K562 (cell line): ENCODE measurements at regions not wholly inside any gene's neighbourhood (a gene's known extent, or its start where the extent isn't known, plus 50 kb on each side); places are given as distances from the start of the nearest gene placed in this dataset.

Source experiments
- ATF4 ChIP-seq: fragments of 450-650 bp; formaldehyde crosslinking; IDR thresholded peaks from 2 replicates; pipeline ENCODE4 v1.4.0; 2022; ENCODE audit warnings: mild to moderate bottlenecking, moderate library complexity
- BRCA1 ChIP-seq, 2 experiments: fragments of 450-650 bp in 1 of 2; sonication (generic) in 1 of 2; formaldehyde crosslinking in 1 of 2; IDR thresholded peaks; 2 replicates each; pipeline versions ENCODE4 v1.5.0 to v1.6.1; 2017 to 2020; ENCODE audit warnings: mild to moderate bottlenecking in 1 of 2, missing genetic modification reagents in 1 of 2
- CBX1 ChIP-seq: sonication (generic); IDR thresholded peaks from 2 replicates; pipeline ENCODE4 v1.6.1; 2016; ENCODE audit warnings: antibody characterized with exemption, low read depth, mild to moderate bottlenecking
- CEBPB ChIP-seq: fragments of 450-650 bp; IDR thresholded peaks from 2 replicates; pipeline ENCODE4 v1.6.1; 2016; ENCODE audit warnings: missing genetic modification characterization, missing compliant biosample characterization
- CHCHD3 ChIP-seq: fragments of 250-450 bp; sonication (Bioruptor Pico); IDR thresholded peaks from 2 replicates; pipeline ENCODE4 v2.1.2; 2022; ENCODE audit warnings: mild to moderate bottlenecking
- CTCF ChIP-seq, 3 experiments: IDR thresholded peaks in 2 of 3; conservative IDR thresholded peaks in 1 of 3; 2 replicates each; pipeline ENCODE4 v1.5.1; 2011 to 2012; ENCODE audit warnings: low read length in 3 of 3, mild to moderate bottlenecking in 3 of 3, control low read depth in 2 of 3, improper control_type of control experiment in 1 of 3, inconsistent platforms in 1 of 3, low read depth in 1 of 3, mixed read lengths in 1 of 3, moderate library complexity in 1 of 3; ENCODE audit not compliant: insufficient read depth in 2 of 3
- ESRRA ChIP-seq: fragments of 450-650 bp; IDR thresholded peaks from 2 replicates; pipeline ENCODE4 v1.6.1; 2014; ENCODE audit warnings: low read depth, mild to moderate bottlenecking, moderate library complexity, borderline replicate concordance
- KAT2B ChIP-seq: IDR thresholded peaks from one replicate; pipeline ENCODE4 v1.6.1; 2012; ENCODE audit warnings: low read depth, mild to moderate bottlenecking, control low read depth, inconsistent platforms, low read length, moderate library complexity
- NRF1 ChIP-seq, 2 experiments: fragments of 450-650 bp; IDR thresholded peaks in 1 of 2; conservative IDR thresholded peaks in 1 of 2; 2 replicates each; pipeline ENCODE4 v1.6.1; 2014; ENCODE audit warnings: mild to moderate bottlenecking in 2 of 2

- no peak for TF ChIP-seq BRCA1 (IDR thresholded peaks at IDR 0.05)
- TF ChIP-seq BRCA1 (CRISPR knock-in tag; IDR thresholded peaks at IDR 0.05), result no peak
- no peak for TF ChIP-seq CBX1
- TF ChIP-seq ATF4 (CRISPR knock-in tag), result no peak
- no peak for TF ChIP-seq ESRRA
- no peak for TF ChIP-seq CHCHD3 (CRISPR knock-in tag)
- TF ChIP-seq CEBPB (tag), result no peak
- TF ChIP-seq CTCF (IDR thresholded peaks at IDR 0.05 in 2 of 3, conservative IDR thresholded peaks at IDR 0.05 in 1 of 3; ENCODE audit: insufficient read depth in 2 of 3, low read depth in 1 of 3, low read length in 3 of 3), result no peak
- TF ChIP-seq NRF1 (conservative IDR thresholded peaks at IDR 0.05 in 1 of 2, IDR thresholded peaks at IDR 0.05 in 1 of 2), result no peak
- no peak for TF ChIP-seq KAT2B
Observed at GRCh38 chr5:112084149-112084548, 327.2 kb upstream of the NREP start.
